ENCODE measurements at regions not wholly inside any gene's neighbourhood (a gene's known extent, or its start where the extent isn't known, plus 50 kb on each side); places are given as distances from the start of the nearest gene placed in this dataset.

- WGBS, result 60% methylated on average over 2 of the region's 3 CpGs
- Histone ChIP-seq H3K4me2 (ENCODE audit: low read length, poor library complexity, severe bottlenecking) (no peak overlapping the region), H2BK5ac (ENCODE audit: low read depth, low read length, poor library complexity, severe bottlenecking) (no peak overlapping the region), H3K4me3 (ENCODE audit: insufficient read depth in 1 of 2, low read depth in 1 of 2, low read length in 2 of 2) (no peak overlapping the region), H3K27me3 (ENCODE audit: control insufficient read depth in 1 of 2, insufficient read depth in 1 of 2, low read length in 2 of 2) (no peaks in the 10 kb centered on the region), H3K36me3 (ENCODE audit: control insufficient read depth in 1 of 2, insufficient read depth in 2 of 2, low read depth in 1 of 2, low read length in 2 of 2) (no peaks in the 10 kb centered on the region), H3K9me3 (ENCODE audit: control insufficient read depth, low read length) (no peaks in the 10 kb centered on the region), H3K79me1 (replicated peaks; ENCODE audit: low read length, poor library complexity, severe bottlenecking) (no peaks in the 10 kb centered on the region), H4K8ac (ENCODE audit: low read length) (no peak overlapping the region), H2AK5ac (ENCODE audit: low read length, severe bottlenecking) (no peak overlapping the region), H2BK15ac (ENCODE audit: low read depth, poor library complexity, severe bottlenecking) (no peak overlapping the region), H2BK12ac (ENCODE audit: low read length in 2 of 2) (no peak overlapping the region), H3K4ac (ENCODE audit: low read depth in 1 of 2, low read length in 2 of 2) (no peak overlapping the region), H3K9ac (ENCODE audit: low read length) (no peak overlapping the region), H4K91ac (ENCODE audit: low read length) (no peak overlapping the region), H3K27ac (ENCODE audit: low read length, poor library complexity, severe bottlenecking) (no peak overlapping the region), H3K14ac (ENCODE audit: low read length in 2 of 2) (no peak overlapping the region), H3K23ac (ENCODE audit: low read length in 2 of 2) (no peak overlapping the region), H3K18ac (ENCODE audit: low read depth in 1 of 2, low read length in 2 of 2) (no peak overlapping the region), H2BK120ac (ENCODE audit: low read depth, low read length) (no peak overlapping the region), H2AFZ (ENCODE audit: low read depth, low read length) (no peak overlapping the region), H3K4me1 (ENCODE audit: control insufficient read depth, insufficient read depth, low read depth, low read length) (no peaks in the 10 kb centered on the region)
- no peak for DNase-seq
These were observed 606.7 kb upstream of the TMPRSS15 start for GRCh38 chr21:19010251-19010650.

DNA sequence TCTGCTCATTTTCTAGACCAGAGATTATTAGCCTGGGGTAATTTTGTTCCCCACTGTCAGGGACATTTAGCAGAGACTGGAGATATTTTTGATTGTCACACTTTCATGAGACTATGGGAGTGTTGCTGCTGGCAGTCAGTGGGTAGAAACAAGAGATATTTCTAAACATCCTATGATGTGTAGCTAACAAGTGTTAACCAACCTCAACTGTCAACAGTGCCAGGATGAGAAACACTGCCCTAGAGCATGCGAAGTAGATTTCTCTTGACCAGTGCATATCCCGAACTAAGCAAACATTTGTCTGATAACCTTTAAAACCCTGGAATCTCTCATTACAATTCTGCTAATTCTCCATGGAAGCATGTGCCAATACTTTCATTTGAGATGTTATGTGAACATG lies 607.4 kb upstream of the TMPRSS15 start:
- no peak overlapping the region for H2BK5ac ChIP-seq (ENCODE audit: low read depth, low read length, poor library complexity, severe bottlenecking)
- no peak overlapping the region for H3K4me2 ChIP-seq (ENCODE audit: low read length, poor library complexity, severe bottlenecking)
- H3K9me3 ChIP-seq (ENCODE audit: control insufficient read depth, low read length), result no peaks in the 10 kb centered on the region
- H3K27me3 ChIP-seq (ENCODE audit: control insufficient read depth in 1 of 2, insufficient read depth in 1 of 2, low read length in 2 of 2), result no peaks in the 10 kb centered on the region
- H3K14ac ChIP-seq (ENCODE audit: low read length in 2 of 2), result no peak overlapping the region
- H2BK12ac ChIP-seq (ENCODE audit: low read length in 2 of 2), result no peak overlapping the region
- no peak overlapping the region for H3K18ac ChIP-seq (ENCODE audit: low read depth in 1 of 2, low read length in 2 of 2)
- WGBS, result 97% methylated on average over 2 of the region's 2 CpGs
- no peak overlapping the region for H2BK120ac ChIP-seq (ENCODE audit: low read depth, low read length)
- H3K79me1 ChIP-seq (replicated peaks; ENCODE audit: low read length, poor library complexity, severe bottlenecking), result no peaks in the 10 kb centered on the region
- no peak overlapping the region for H2BK15ac ChIP-seq (ENCODE audit: low read depth, poor library complexity, severe bottlenecking)
- no peak overlapping the region for H3K27ac ChIP-seq (ENCODE audit: low read length, poor library complexity, severe bottlenecking)
- H4K91ac ChIP-seq (ENCODE audit: low read length), result no peak overlapping the region
- no peak overlapping the region for H3K23ac ChIP-seq (ENCODE audit: low read length in 2 of 2)
- no peak overlapping the region for H2AFZ ChIP-seq (ENCODE audit: low read depth, low read length)
- no peak overlapping the region for H3K9ac ChIP-seq (ENCODE audit: low read length)
- no peak overlapping the region for H3K4me3 ChIP-seq (ENCODE audit: insufficient read depth in 1 of 2, low read depth in 1 of 2, low read length in 2 of 2)
- no peak overlapping the region for H2AK5ac ChIP-seq (ENCODE audit: low read length, severe bottlenecking)
- no peak overlapping the region for H3K4ac ChIP-seq (ENCODE audit: low read depth in 1 of 2, low read length in 2 of 2)
- H3K36me3 ChIP-seq (ENCODE audit: control insufficient read depth in 1 of 2, insufficient read depth in 2 of 2, low read depth in 1 of 2, low read length in 2 of 2), result no peaks in the 10 kb centered on the region
- no peak overlapping the region for H4K8ac ChIP-seq (ENCODE audit: low read length)
- H3K4me1 ChIP-seq (ENCODE audit: control insufficient read depth, insufficient read depth, low read depth, low read length), result no peaks in the 10 kb centered on the region
- DNase-seq, result no peak

- Histone ChIP-seq H2AFZ (ENCODE audit: low read depth, low read length) (no peak overlapping the region), H2BK120ac (ENCODE audit: low read depth, low read length) (no peak overlapping the region), H3K9ac (ENCODE audit: low read length) (no peak overlapping the region), H3K18ac (ENCODE audit: low read depth in 1 of 2, low read length in 2 of 2) (no peak overlapping the region), H3K79me1 (replicated peaks; ENCODE audit: low read length, poor library complexity, severe bottlenecking) (no peaks in the 10 kb centered on the region), H3K23ac (ENCODE audit: low read length in 2 of 2) (no peak overlapping the region), H4K91ac (ENCODE audit: low read length) (no peak overlapping the region), H2AK5ac (ENCODE audit: low read length, severe bottlenecking) (no peak overlapping the region), H3K4me3 (ENCODE audit: insufficient read depth in 1 of 2, low read depth in 1 of 2, low read length in 2 of 2) (no peak overlapping the region), H3K27me3 (ENCODE audit: control insufficient read depth in 1 of 2, insufficient read depth in 1 of 2, low read length in 2 of 2) (no peaks in the 10 kb centered on the region), H3K36me3 (ENCODE audit: control insufficient read depth in 1 of 2, insufficient read depth in 2 of 2, low read depth in 1 of 2, low read length in 2 of 2) (no peaks in the 10 kb centered on the region), H3K4me1 (ENCODE audit: control insufficient read depth, insufficient read depth, low read depth, low read length) (no peaks in the 10 kb centered on the region), H2BK5ac (ENCODE audit: low read depth, low read length, poor library complexity, severe bottlenecking) (no peak overlapping the region), H3K9me3 (ENCODE audit: control insufficient read depth, low read length) (no peaks in the 10 kb centered on the region), H3K4ac (ENCODE audit: low read depth in 1 of 2, low read length in 2 of 2) (no peak overlapping the region), H2BK15ac (ENCODE audit: low read depth, poor library complexity, severe bottlenecking) (no peak overlapping the region), H3K27ac (ENCODE audit: low read length, poor library complexity, severe bottlenecking) (no peak overlapping the region), H3K14ac (ENCODE audit: low read length in 2 of 2) (no peak overlapping the region), H2BK12ac (ENCODE audit: low read length in 2 of 2) (no peak overlapping the region), H3K4me2 (ENCODE audit: low read length, poor library complexity, severe bottlenecking) (no peak overlapping the region), H4K8ac (ENCODE audit: low read length) (no peak overlapping the region)
- WGBS, result 74% methylated on average over 2 of the region's 2 CpGs
- DNase-seq, result no peak
These were observed 607.9 kb upstream of the TMPRSS15 start for GRCh38 chr21:19011451-19011850.

DNA sequence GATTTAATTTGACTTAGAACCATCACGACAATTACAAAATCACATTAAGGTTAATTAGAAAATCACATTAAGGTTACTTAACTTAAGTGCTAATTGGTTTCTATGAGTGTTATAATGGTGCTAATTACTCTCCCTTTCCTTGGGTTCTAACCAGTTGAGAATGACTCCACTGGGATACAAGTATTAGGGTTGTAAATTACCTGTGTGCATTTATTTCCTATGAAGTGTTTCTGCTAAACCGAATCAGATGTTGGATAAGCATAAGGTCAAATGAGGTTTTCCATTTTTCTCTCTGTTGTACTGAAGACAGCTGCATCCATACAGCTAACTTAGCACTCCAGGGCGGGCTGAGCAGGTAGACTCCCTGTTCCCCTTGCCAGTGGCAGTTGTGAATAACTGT lies 610.3 kb upstream of the TMPRSS15 start:
- no peak overlapping the region for H3K4me2 ChIP-seq (ENCODE audit: low read length, poor library complexity, severe bottlenecking)
- no peak overlapping the region for H4K91ac ChIP-seq (ENCODE audit: low read length)
- H2BK5ac ChIP-seq (ENCODE audit: low read depth, low read length, poor library complexity, severe bottlenecking), result no peak overlapping the region
- no peak overlapping the region for H2AFZ ChIP-seq (ENCODE audit: low read depth, low read length)
- no peak for DNase-seq
- no peaks in the 10 kb centered on the region for H3K4me1 ChIP-seq (ENCODE audit: control insufficient read depth, insufficient read depth, low read depth, low read length)
- no peaks in the 10 kb centered on the region for H3K9me3 ChIP-seq (ENCODE audit: control insufficient read depth, low read length)
- H4K8ac ChIP-seq (ENCODE audit: low read length), result no peak overlapping the region
- H3K27me3 ChIP-seq (ENCODE audit: control insufficient read depth in 1 of 2, insufficient read depth in 1 of 2, low read length in 2 of 2), result no peaks in the 10 kb centered on the region
- no peak overlapping the region for H2BK120ac ChIP-seq (ENCODE audit: low read depth, low read length)
- H2BK15ac ChIP-seq (ENCODE audit: low read depth, poor library complexity, severe bottlenecking), result no peak overlapping the region
- WGBS, result 57% methylated on average over 2 of the region's 3 CpGs
- H3K18ac ChIP-seq (ENCODE audit: low read depth in 1 of 2, low read length in 2 of 2), result no peak overlapping the region
- H3K23ac ChIP-seq (ENCODE audit: low read length in 2 of 2), result no peak overlapping the region
- H3K9ac ChIP-seq (ENCODE audit: low read length), result no peak overlapping the region
- H2AK5ac ChIP-seq (ENCODE audit: low read length, severe bottlenecking), result no peak overlapping the region
- H3K4ac ChIP-seq (ENCODE audit: low read depth in 1 of 2, low read length in 2 of 2), result no peak overlapping the region
- no peaks in the 10 kb centered on the region for H3K79me1 ChIP-seq (replicated peaks; ENCODE audit: low read length, poor library complexity, severe bottlenecking)
- no peaks in the 10 kb centered on the region for H3K36me3 ChIP-seq (ENCODE audit: control insufficient read depth in 1 of 2, insufficient read depth in 2 of 2, low read depth in 1 of 2, low read length in 2 of 2)
- no peak overlapping the region for H2BK12ac ChIP-seq (ENCODE audit: low read length in 2 of 2)
- no peak overlapping the region for H3K27ac ChIP-seq (ENCODE audit: low read length, poor library complexity, severe bottlenecking)
- no peak overlapping the region for H3K14ac ChIP-seq (ENCODE audit: low read length in 2 of 2)
- no peak overlapping the region for H3K4me3 ChIP-seq (ENCODE audit: insufficient read depth in 1 of 2, low read depth in 1 of 2, low read length in 2 of 2)

All from mesenchymal stem cell (in vitro differentiated cells and primary cell).